Thyroid gland (tissue), 4 donors: ENCODE measurements at regions not wholly inside any gene's neighbourhood (a gene's known extent, or its start where the extent isn't known, plus 50 kb on each side); places are given as distances from the start of the nearest gene placed in this dataset.

Experiments
- DNase-seq, 2 donors: peaks; one replicate each; pipeline ENCODE4 v3.0.0-alpha.2; 2019
- H3K27ac ChIP-seq, 3 donors: fragments of 200-600 bp; sonication (generic); 1 replicate in 2 of 3; 2 replicates in 1 of 3; pipeline ENCODE4 v1.5.1; 2016 to 2019; ENCODE audit warnings: mild to moderate bottlenecking in 1 of 3, moderate library complexity in 1 of 3
- H3K27me3 ChIP-seq: fragments of 200-600 bp; sonication (generic); one replicate; pipeline ENCODE4 v1.5.1; 2019
- H3K36me3 ChIP-seq, 2 donors: fragments of 200-600 bp; sonication (generic); one replicate each; pipeline ENCODE4 v1.5.1; 2016 to 2019
- H3K4me1 ChIP-seq, 2 donors: fragments of 200-600 bp; sonication (generic); one replicate each; pipeline ENCODE4 v1.5.1; 2017 to 2019
- H3K4me3 ChIP-seq, 3 donors: fragments of 200-600 bp; sonication (generic); replicated peaks in 1 of 3; 1 replicate in 2 of 3; 2 replicates in 1 of 3; pipeline ENCODE4 v1.5.1; 2016; ENCODE audit warnings: mild to moderate bottlenecking in 1 of 3
- H3K9me3 ChIP-seq: fragments of 200-600 bp; sonication (generic); one replicate; pipeline ENCODE4 v1.5.1; 2017
- CTCF ChIP-seq, 6 experiments: fragments of 200-600 bp in 3 of 6; fragments of 450-650 bp in 3 of 6; sonication (generic) in 3 of 6; IDR thresholded peaks; one replicate each; pipeline ENCODE4 v1.5.1; 2016 to 2019; ENCODE audit warnings: antibody characterized with exemption in 6 of 6, mild to moderate bottlenecking in 2 of 6, inconsistent platforms in 1 of 6, moderate library complexity in 1 of 6
- POLR2A ChIP-seq, 2 donors: fragments of 450-650 bp; IDR thresholded peaks; one replicate each; pipeline ENCODE4 v1.6.1; 2017; ENCODE audit warnings: antibody characterized with exemption in 2 of 2, mild to moderate bottlenecking in 2 of 2, moderate library complexity in 1 of 2
- WGBS, 2 donors: methylation state at CpG; one replicate each; pipeline ENCODE4 v1.1.5; 2017; 5-methylcytosine and 5-hydroxymethylcytosine counted together
- intact Hi-C: fragments of 100-400 bp; cut with DNase I; formaldehyde crosslinking; loops from one replicate; pipeline ENCODE4 v1.15.1; 2023

- no peak for DNase-seq
- Histone ChIP-seq H3K27ac (no peak overlapping the region), H3K4me1 (no peaks in the 10 kb centered on the region), H3K4me3 (no peak overlapping the region), H3K27me3 (no peaks in the 10 kb centered on the region), H3K36me3 (no peaks in the 10 kb centered on the region), H3K9me3 (no peaks in the 10 kb centered on the region)
- intact Hi-C loops = no loop called here
- TF ChIP-seq CTCF (IDR thresholded peaks at IDR 0.05) (no peak), POLR2A (IDR thresholded peaks at IDR 0.05) (no peak)
- 90 to 92% methylated on average over 6 of the region's 6 CpGs for WGBS, 2 donors
Measured at GRCh38 chr6:2531426-2532215, 219.1 kb downstream of the MYLK4 start.

- no peaks in the 10 kb centered on the region for H3K9me3 ChIP-seq
- no peak overlapping the region for H3K27ac ChIP-seq
- H3K27me3 ChIP-seq = no peaks in the 10 kb centered on the region
- H3K4me3 ChIP-seq = no peak overlapping the region
- intact Hi-C loops = no loop called here
- 50 to 69% methylated on average over 4 to 7 of the region's 7 CpGs for whole genome bisulfite sequencing, 2 donors
- H3K36me3 ChIP-seq = no peaks in the 10 kb centered on the region
- H3K4me1 ChIP-seq = no peaks in the 10 kb centered on the region
- DNase-seq = no peak
- TF ChIP-seq POLR2A (IDR thresholded peaks at IDR 0.05) (no peak), CTCF (IDR thresholded peaks at IDR 0.05) (no peak)
Measured at GRCh38 chr6:2529211-2529719, 221.5 kb downstream of the MYLK4 start.

- 81 to 90% methylated on average over 4 of the region's 4 CpGs for WGBS, 2 donors
- no peaks in the 10 kb centered on the region for H3K27me3 ChIP-seq
- no peaks in the 10 kb centered on the region for H3K9me3 ChIP-seq
- intact Hi-C loops = no loop called here
- no peaks in the 10 kb centered on the region for H3K4me1 ChIP-seq
- H3K36me3 ChIP-seq = no peaks in the 10 kb centered on the region
- no peak overlapping the region for H3K27ac ChIP-seq
- TF ChIP-seq CTCF (IDR thresholded peaks at IDR 0.05) (no peak), POLR2A (IDR thresholded peaks at IDR 0.05) (no peak)
- no peak overlapping the region for H3K4me3 ChIP-seq
- no peak for DNase-seq
Measured at GRCh38 chr6:2528156-2528555, 222.6 kb downstream of the MYLK4 start.

GRCh38 chr6:2526766-2527165 is 224.0 kb downstream of the MYLK4 start:
- intact Hi-C loops = no loop called here
- TF ChIP-seq CTCF (IDR thresholded peaks at IDR 0.05) = no peak
- no peak for TF ChIP-seq POLR2A (IDR thresholded peaks at IDR 0.05)
- Histone ChIP-seq H3K27ac (no peak overlapping the region), H3K4me3 (no peak overlapping the region), H3K4me1 (no peaks in the 10 kb centered on the region), H3K9me3 (no peaks in the 10 kb centered on the region), H3K36me3 (no peaks in the 10 kb centered on the region), H3K27me3 (no peaks in the 10 kb centered on the region)
- DNase-seq = no peak
- 88% methylated on average over 3 of the region's 3 CpGs for WGBS, 2 donors

GRCh38 chr6:2524090-2524489 is 226.6 kb downstream of the MYLK4 start:
- Histone ChIP-seq H3K27me3 (no peaks in the 10 kb centered on the region), H3K27ac (no peak overlapping the region), H3K36me3 (no peaks in the 10 kb centered on the region), H3K4me1 (no peaks in the 10 kb centered on the region), H3K9me3 (no peaks in the 10 kb centered on the region), H3K4me3 (no peak overlapping the region)
- intact Hi-C loops = no loop called here
- no peak for DNase-seq
- TF ChIP-seq POLR2A (IDR thresholded peaks at IDR 0.05) = no peak
- TF ChIP-seq CTCF (IDR thresholded peaks at IDR 0.05) = no peak
